GM18517 (cell line): ENCODE measurements at regions not wholly inside any gene's neighbourhood (a gene's known extent, or its start where the extent isn't known, plus 50 kb on each side); places are given as distances from the start of the nearest gene placed in this dataset.
A peak's percentile ranks its signal among the peaks of the same experiment; 100 is the strongest.

Experiments
- ATAC-seq: cut with Tn5 transposase; IDR thresholded peaks from one replicate; pipeline ENCODE4 v1.9.1; 2021; ENCODE audit warnings: mild to moderate bottlenecking, moderate library complexity; ENCODE audit not compliant: unreplicated experiment

DNA sequence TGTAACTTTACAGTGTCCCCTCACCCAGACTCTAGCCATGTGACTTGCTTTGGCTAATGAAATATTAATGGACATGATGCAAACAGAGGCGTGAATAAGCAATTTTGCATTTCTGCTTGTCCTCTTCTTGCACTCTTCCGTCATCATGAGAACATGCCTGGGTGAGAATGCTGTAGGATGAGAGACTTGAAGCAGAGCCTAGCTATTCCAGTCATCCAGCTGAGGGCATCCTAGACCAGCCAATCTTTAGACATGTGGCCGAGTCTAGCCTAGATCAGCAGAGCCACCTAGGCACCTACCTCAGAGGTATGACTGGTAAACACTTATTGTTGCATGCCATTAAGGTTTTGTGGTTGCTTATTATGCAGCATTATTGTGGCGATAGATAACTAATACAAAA lies 450.5 kb upstream of the AZI2 start:
- ATAC-seq, result no peak

DNA sequence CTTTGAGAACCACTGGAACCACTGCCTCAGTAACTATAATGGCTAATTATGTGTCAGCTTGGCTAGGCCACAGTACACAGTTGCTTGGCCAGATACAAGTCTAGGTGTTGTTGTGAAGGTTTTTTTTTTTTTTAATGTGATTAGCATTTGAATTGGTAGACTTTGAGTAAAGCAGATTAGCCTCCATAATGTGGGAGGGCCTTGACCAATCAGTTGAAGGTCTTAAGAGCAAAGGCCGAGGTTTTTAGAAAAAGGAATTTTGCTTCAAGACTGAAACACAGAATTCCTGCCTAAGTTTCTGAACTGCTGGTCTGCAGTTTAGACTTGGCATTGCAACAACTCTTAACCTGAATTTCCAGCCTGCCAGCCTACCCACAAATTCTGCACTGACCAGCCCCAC lies 451.6 kb upstream of the AZI2 start:
- no peak for ATAC-seq

DNA sequence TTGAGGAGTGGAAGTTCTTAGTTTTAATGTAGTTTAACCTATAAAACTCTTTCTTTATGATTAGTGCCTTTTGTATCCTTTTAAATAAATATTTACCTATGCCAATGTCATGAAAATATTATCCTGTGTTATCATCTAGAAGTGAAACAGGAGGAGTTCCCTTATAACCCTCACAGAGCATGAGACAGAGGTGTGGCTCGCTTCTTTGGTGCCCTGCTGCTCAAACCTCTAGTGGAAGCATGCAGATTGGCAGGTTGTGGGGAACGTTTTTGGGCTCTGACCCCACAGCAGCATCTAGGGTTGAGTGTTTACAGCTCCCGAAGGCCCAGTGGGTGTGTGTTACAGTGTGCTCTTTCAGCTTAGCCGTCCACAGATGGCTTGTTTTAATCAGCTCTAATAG lies 459.4 kb upstream of the AZI2 start:
- no peak for ATAC-seq

DNA sequence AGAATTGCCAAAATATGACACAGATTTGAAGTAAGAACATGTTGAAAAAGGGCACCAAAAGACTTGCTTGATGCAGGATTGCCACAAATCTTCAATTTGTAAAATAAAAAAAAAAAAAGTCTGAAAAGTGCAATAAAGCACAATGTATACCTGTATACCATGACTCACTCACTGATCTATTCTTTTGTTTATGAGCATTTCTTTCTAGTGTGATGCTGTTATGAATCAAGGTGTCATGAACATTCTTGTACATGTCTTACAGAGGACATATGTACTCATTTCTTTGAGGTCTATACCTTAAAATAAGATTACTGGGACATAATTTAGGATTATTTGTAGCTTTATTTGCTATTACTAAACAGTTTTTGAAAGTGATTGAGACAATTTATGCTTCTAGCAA lies 464.9 kb upstream of the RBMS3 start:
- no peak for ATAC-seq

DNA sequence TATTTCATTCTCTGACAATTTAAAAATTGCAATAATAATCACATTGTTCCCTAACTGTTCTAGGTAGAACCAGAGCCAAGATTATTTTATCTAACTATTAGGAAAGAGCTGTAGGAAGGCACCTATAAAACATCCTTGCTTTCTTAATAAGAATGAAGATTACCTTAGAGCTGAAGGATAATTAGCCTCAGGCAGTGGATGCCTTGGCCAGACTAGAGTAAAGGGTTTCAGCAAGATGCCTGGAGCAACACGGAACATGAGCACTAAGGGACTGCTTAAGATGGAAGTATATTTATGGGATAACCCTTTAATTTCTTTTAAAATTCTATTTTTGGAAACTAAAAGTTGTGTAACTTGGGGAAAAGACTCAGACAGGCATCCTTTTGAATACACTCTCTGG lies 456.6 kb upstream of the RBMS3 start:
- no peak for ATAC-seq

DNA sequence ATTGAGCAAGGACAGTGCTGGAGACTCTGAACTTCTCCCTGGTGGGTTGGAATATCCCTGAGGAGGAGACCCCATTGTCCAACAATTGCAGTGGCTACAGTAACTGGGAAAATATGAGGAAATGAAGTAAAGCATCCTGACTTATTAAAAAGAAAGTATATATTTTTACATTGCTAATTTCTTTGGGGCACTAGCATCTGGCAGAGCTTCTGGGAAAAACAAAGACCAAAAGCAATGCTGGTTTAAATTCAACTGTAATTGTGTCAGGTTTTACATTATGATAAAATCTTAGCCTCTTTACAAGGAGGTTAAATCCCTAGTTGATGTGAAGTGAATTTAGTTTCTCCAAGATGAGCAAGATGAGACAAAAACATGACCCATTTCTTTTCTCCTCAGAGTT lies 454.0 kb upstream of the RBMS3 start:
- no peak for ATAC-seq

DNA sequence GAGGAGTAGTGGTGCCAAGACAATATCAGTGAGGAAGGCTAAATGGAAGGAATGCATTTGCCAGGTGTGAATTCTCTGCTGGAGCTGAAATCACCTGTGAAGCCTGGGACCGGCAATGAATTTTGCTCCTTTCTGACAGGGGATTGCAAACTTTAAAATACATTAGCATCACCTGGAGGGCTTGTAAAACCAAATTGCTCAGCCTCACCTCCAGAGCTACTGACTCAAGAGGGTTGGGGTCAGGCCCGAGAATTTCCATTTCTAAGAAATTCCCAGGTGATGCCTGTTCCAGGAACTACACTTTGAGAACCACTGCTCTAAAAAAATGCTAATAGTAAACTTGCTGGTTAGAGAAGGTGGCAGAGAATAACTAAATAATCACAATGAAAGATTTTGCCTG lies 445.6 kb upstream of the RBMS3 start:
- no peak for ATAC-seq

DNA sequence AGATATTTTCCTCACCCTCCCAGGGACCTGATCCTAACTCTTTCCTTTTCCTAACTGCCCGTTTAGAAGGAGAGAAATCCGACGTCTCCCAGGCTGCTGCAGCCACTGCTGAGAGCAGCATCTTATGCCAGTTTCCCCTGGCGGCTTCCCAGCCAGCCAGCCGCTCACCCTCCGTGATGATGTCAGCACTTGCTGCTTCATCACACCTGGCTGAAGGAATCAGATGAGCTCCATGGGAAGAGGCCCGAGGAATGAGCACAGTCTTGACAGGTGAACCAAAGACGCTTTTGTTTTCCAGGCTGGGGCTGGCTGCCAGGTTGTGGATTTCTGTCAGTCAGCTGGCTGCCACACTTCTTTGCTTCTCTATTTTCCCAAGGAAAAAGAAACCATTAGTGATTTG lies 445.1 kb upstream of the RBMS3 start:
- no peak for ATAC-seq

DNA sequence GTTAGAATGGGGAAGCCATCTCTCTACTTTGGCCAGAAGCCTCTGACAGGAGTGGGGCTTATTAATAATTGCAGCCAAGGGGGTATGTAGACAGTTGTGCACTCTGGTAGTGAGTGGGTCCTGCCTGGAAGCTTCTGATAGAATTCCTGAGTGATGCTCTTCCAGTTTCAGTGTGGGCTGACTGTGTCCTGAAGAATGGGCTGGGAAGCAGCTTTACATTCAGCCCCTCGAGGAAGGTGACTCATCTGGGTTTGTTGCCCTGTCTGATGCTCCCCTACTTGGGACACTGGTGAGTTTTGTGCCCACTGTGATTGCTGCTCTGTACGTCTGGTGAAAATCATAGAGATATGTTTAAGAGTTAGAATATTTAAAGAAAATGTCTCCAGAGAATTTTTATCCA lies 444.7 kb upstream of the RBMS3 start:
- ATAC-seq, result no peak

DNA sequence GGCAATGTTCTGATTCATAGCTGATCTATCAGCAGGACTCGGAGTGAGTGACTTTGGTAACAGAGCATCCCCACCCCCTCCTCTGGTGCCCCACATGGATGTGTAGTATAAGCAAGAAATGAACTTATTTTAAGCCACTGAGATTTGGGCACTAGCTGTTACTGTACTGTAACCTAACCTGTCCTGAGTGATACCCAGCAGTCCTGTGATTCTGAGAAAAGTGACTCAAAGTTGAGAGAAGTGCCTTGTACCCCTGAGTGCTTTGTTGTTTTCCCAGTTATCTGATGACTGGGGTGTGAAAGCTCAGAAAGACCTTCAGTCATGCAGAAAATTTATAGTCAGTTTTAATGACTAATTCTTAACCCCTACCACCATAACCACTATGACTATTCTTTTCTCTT lies 439.9 kb upstream of the RBMS3 start:
- ATAC-seq, result peak; percentile 76

DNA sequence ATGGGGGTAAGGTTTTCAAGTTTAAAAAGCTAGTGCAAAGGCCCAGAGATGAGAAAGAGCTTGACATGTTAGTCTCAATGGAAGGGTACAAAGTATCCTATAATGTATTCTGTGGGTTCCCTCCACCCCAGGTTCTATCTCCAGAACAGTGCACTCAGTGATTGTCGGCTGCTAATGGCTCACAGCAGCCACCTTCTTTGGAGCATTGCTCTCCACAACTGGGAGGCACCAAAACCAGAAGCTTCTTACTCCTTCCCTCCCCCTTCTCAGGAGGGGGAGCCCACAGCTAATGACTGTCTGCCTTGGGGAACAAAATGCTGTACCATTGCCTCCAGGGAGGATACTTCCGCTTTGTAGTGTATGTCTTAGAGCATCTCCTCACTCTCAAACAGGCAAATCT lies 439.4 kb upstream of the RBMS3 start:
- ATAC-seq, result no peak

DNA sequence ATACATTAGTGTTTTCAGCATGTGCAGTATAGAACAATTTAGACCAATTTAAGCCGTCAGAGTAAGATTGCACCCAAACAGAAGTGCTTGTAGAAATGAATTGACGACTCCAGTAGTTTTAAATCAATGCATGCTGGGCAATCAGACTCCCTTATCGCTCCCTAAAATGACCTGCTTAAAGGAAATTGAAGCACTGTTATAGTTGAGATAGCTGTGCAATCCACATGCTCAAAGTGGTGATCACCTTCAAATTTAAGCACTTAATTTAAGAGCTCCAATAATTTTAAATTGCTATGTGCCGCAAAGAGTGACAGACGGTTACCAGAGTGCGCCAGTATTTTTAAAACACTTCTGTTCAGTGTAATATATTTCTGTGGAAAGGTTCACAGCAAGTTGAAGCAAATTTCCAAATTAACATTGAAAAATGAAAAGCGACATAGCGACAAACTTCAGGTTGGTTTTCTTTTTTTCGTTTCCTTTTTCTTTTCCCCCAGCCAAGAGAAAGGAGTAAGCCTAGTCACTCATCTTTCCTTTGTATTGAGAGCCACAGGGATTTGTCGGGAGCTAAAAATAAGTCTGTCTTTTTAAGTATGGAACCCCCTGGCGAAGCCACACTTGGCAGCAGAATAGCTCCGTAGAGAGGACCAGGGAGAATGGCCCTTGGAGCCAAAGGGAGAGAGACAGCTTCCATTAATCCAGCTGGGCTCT lies 436.4 kb upstream of the RBMS3 start:
- ATAC-seq, result no peak

DNA sequence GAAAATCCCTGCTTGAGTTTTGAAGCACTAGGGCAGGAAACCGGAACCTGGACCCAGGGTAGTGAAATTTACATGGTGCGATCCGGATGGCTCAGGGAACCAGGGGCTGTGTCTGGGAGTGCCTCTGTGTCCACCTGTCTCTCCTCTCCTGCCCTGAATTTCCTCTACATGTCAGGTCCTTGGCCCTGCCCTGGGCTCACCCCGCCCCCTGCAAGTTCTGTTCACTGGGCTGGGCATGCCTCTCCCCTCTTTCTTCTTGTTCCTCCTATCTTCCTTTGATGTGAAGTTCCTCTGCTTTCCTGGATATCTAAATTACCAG lies 435.9 kb upstream of the RBMS3 start:
- no peak for ATAC-seq

DNA sequence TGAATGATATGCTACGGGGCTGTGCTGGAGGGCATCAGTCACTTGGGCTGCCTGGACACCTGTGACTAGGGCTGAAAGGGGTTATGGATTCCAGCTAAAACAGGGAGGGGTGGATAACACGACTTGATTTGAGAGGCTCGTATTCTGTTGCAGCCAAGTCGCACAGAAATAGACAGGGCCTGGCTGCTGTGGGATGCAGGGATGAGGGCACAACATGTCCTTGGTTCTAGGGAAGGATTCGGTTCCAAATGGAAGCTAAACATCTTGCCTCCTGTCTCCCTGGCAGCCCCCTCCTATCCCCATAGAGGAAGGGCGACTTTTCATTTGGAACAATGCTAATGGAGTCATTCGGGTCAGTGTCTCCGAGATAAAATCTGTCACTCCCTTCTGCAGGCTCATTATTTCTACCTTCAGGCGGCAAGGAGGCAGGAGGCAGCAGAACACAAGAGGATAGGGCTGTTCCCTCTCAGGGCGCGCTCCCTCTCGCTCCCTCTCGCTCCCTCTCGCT lies 433.8 kb upstream of the RBMS3 start:
- no peak for ATAC-seq

DNA sequence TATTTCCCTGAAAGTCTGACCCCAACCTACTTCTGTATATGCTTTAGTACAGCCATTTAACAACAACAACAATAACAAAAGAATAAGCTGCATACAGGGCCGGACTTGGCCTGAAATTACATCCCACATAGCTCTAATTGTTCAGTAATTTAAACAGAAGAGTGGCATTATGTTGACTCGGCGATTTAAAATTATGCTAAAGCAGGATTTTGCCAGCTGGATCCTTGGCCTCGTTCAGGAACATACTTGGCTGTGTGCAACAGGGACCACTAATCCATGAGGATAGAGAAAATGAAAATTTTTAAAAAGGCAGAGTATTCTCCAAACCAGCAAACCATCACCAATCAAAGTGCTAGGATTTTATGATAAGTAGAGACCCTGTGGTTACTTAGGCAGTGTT lies 433.1 kb upstream of the RBMS3 start:
- no peak for ATAC-seq

DNA sequence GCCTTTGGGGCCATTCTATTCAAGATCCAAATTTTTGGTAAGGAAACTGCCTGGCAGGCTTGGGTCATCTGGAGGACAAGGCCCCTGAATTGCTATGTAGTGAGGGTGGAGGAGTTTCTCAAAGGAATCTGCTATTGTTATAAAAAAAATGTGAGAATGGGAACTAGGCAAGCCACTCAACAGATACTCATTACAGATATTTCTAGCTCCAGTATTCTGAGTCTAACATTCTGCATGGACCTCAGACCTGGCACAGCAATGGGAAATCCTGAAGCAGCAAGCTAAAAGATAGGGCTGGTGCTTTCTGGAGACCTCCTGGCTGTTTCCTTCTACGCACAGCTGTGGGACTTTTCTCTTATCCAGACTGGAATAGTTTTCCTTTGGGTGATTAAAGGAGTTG lies 430.7 kb upstream of the RBMS3 start:
- no peak for ATAC-seq

DNA sequence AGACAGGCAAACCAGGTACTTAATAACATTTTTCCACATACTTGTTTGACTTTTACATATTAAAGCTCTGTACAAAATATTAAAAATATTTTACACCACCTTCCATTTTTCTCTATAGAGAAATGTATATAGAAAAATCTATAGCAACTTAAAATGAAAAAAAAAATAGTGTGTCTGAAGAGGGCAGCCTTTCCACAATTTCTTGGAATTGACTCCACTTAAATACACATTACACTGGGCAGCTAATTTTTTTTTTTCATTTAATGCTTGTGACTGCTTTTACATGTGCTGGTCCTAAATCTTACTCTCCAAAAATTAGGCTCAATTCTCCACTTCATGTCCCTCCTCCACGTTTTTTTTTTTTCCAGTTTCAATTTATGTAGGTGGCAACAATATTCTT lies 427.0 kb upstream of the RBMS3 start:
- no peak for ATAC-seq

DNA sequence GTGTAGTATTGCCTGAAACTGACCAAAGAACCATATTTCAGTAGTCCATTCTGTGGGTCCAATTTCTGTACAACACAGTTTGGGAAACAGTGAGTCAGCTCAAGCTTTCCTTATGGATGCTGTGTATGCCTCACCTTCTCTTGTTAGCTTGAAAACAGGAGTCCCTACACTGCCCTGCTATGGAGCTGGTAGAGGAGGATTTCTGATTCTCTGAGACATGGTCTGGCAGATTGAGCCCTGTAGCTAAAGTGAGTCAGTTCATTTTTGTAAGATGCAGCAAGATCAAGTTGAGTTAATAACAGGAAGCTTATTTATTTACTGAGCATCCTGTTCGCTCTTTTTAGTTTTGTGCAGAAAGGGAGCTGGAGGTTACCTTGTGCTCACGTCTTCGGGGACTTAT lies 424.1 kb upstream of the RBMS3 start:
- no peak for ATAC-seq

DNA sequence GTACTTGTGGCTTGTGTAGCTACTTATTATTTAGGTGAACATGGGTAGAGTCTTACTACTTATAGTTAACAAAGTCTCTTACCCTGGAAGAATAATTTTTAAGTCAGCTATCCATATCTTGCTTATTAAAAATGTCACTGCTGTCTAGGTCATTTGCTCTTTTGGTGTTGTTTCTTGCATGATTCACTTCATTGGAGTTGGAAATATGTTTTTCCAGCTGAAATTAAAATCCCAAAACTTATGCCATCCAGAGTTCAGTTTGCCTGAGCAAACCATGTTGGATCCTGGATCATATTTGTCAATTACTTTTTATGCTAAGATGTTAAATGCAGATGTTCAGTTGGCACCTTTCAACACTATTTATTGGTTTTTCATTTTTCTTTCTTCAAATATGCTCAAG lies 421.0 kb upstream of the RBMS3 start:
- ATAC-seq, result no peak

DNA sequence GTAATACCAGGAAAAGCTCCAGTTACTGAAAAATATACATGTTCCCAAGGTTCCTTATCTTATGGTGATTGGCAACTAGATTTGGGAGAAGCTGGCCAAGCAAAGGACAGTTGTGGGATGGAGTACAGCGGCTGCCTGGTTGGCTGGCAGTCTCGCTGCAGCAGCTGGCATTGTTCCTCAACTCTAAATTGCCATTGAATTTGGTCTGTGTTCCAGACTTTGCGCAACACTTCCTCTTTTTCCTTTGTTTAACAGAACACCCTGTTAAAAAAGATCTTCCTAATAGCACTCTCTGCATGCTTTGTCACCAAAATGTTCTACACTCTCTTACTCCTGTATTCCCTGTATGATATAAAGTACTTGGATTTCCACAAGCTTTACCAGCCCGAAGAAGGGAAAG lies 420.6 kb upstream of the RBMS3 start:
- ATAC-seq, result no peak

DNA sequence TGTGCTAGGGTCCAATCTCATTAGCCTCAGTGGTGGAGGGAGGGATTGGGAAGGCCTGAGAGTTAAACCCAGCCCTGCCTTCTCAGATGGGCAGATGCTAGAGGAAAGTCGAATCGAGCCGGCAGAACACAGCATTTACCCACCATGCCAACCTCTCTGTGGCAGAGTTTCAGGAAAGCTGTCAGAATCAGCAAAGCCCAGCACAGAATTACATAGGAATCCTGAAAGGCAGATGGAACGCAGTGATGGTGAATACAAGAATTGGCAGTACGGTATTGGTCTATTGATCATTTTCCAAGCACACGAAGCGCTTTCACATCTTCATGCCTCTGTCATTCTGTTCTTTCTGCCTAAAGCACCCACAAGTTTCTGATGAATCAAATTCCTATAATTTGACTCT lies 417.7 kb upstream of the RBMS3 start:
- no peak for ATAC-seq

DNA sequence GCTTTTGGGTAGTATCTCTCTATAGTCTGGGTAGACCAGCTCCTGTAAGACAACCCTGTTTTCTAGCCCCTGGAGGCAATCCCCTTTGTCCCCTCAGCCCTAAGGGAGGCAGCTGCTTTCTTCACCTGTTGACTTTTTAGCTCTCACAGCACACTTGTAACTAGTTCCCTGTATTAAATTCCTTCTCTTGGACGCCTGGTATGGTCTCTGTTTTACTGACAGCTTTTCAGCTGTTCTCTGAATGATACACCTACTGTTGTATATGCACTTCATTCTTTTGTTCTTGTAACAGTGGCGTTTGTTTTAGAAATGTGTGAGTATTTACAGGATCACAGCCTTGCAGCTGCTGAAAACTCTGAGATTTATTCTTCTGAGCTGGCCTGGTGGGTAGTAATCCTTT lies 413.0 kb upstream of the RBMS3 start:
- ATAC-seq, result no peak

DNA sequence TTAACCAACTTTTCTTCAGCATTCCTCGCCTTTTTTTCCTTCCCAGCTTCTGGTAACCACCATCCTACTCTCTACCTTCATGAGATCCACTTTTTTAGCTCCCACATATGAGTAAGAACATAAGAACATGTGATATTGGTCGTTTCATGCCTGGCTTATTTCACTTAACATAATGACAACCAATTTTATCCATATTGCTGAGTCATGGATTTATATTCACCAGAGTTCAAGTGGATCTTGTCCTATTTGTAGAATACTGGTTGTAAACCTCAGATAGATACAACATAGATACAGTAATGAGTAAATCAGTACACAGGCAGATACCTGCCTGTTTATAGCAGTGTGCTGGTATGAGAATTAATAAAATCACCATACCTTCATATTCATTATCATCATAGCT lies 412.0 kb upstream of the RBMS3 start:
- no peak for ATAC-seq

DNA sequence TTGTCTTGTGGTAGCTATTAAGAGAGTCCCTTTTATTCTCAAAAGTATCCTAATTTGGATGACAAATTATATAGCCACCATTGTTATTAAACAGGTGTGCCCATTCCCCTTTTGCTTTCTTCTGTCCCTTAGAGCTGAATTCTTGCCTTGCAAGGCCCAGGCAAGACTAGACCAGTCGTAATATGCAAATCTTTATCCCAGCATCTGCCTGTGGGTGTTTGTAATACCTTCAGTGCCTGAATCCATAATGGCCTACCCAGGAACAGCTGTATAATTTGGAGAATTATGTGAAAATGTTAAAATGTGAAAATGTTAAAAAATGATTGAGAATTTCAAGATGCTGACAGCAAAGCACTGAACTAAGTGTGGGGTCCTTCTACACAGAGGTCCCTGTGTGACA lies 403.0 kb upstream of the RBMS3 start:
- no peak for ATAC-seq
